Aorta (tissue), 5 donors: ENCODE measurements at regions not wholly inside any gene's neighbourhood (a gene's known extent, or its start where the extent isn't known, plus 50 kb on each side); places are given as distances from the start of the nearest gene placed in this dataset.
A peak's percentile ranks its signal among the peaks of the same experiment; 100 is the strongest.

ENCODE experiments used
- ATAC-seq: fragments of 200-7000 bp; cut with Tn5 transposase; one replicate; pipeline ENCODE4 v1.9.1; 2022; ENCODE audit warnings: moderate library complexity; ENCODE audit not compliant: low FRiP score
- DNase-seq, 2 donors: peaks; one replicate each; pipeline ENCODE4 v3.0.0-alpha.2; 2020
- H3K27ac ChIP-seq, 2 donors: one replicate each; pipeline ENCODE4 v1.5.1; 2013; ENCODE audit warnings: low read length in 2 of 2, mild to moderate bottlenecking in 2 of 2, moderate library complexity in 2 of 2, control low read depth in 1 of 2, inconsistent platforms in 1 of 2, low read depth in 1 of 2
- H3K27me3 ChIP-seq, 2 donors: one replicate each; pipeline ENCODE4 v1.6.1; 2013; ENCODE audit warnings: control low read depth in 1 of 2, low read length in 1 of 2, mild to moderate bottlenecking in 1 of 2, moderate library complexity in 1 of 2; ENCODE audit not compliant: insufficient read depth in 2 of 2, control insufficient read depth in 1 of 2
- H3K36me3 ChIP-seq, 2 donors: one replicate each; pipeline ENCODE4 v1.6.1; 2013; ENCODE audit warnings: control low read depth in 1 of 2, low read length in 1 of 2, mild to moderate bottlenecking in 1 of 2; ENCODE audit not compliant: insufficient read depth in 2 of 2, control insufficient read depth in 1 of 2
- H3K4me1 ChIP-seq, 2 donors: one replicate each; pipeline ENCODE4 v1.6.1; 2013; ENCODE audit warnings: low read length in 2 of 2, control low read depth in 1 of 2, mild to moderate bottlenecking in 1 of 2, moderate library complexity in 1 of 2; ENCODE audit not compliant: insufficient read depth in 2 of 2, control insufficient read depth in 1 of 2
- H3K4me3 ChIP-seq, 2 donors: one replicate each; pipeline ENCODE4 v1.5.1; 2013; ENCODE audit warnings: low read length in 2 of 2, control low read depth in 1 of 2, mild to moderate bottlenecking in 1 of 2
- H3K9me3 ChIP-seq: one replicate; pipeline ENCODE4 v1.6.1; 2013; ENCODE audit warnings: mild to moderate bottlenecking, low read length; ENCODE audit not compliant: control insufficient read depth
- WGBS, 2 donors: extraction: QIAGEN DNeasy Blood & Tissue Kit; methylation state at CpG; one replicate each; pipeline ENCODE4 v1.1.7; 2013; 5-methylcytosine and 5-hydroxymethylcytosine counted together
- intact Hi-C, 2 donors: fragments of 100-400 bp; cut with DNase I; formaldehyde crosslinking; loops; one replicate each; pipeline versions ENCODE4 v1.14.2 to v1.15.0; 2022
- donor health status: healthy with polysubstance abuse.
- donor health status: Bipolar disorder and iron deficiency.
- donor health status: DM: no; HTN: no; CAD: no.
- donor health status: DM: no; HTN: no; CAD: no.
- donor health status: DM: yes; HTN: yes; CAD: no.

DNA sequence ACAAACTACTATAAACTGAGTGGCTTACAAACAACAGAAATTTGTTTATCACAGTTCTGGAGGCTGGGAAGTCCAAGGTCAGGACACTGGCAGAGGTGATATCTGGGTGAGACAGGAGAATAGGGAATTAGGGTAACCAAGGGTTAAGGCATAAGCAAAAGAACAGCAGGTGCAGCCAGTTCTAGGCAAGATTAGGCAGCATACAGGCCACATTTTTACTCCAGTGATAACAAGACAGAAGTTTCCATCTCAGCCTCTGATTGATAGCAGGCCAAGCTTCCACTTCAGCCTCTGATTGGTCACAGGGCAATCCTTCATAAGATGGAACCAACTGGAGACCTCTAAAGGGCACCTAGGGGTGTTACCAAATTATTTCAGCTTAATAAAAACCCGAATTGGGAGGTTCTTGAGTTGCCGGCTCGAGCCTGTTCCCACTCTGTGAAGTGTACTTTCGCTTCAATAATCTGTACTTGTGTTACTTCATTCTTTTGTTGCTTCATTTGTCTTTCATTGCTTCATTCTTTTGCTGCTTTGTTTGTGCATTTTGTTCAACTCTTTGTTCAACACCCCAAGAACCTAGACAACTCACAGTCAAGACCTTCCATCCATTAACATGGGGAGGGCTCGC, 185.6 kb downstream of the TOMM20 start:
- Histone ChIP-seq H3K9me3 (no peaks in the 10 kb centered on the region), H3K36me3 (no peaks in the 10 kb centered on the region), H3K4me3 (no peak overlapping the region), H3K27ac (no peak overlapping the region), H3K27me3 (no peaks in the 10 kb centered on the region), H3K4me1 (peaks cover 0 to 2% of the 10 kb centered on the region in 2 donors)
- 95 to 96% methylated on average over 5 of the region's 5 CpGs for WGBS, 2 donors
- DNase-seq (no peak), ATAC-seq (no peak)
- intact Hi-C loops, result no loop called here

DNA sequence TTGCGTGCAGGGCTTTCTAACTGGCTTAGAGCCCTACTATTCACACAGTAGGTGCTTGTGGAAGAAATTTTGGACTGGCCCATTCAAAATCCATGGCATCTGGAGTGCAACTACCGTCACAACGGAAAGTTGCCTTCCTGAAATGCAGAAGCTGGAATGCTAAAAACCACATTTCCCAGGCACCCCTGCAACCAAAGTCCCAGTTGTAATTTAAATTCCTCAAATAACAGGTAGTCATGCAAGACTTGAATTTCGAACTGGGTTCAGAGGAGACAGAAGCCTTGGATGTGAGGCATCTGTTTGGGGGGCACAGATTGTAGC, 186.7 kb downstream of the TOMM20 start:
- no peak for ATAC-seq
- H3K9me3 ChIP-seq, result no peaks in the 10 kb centered on the region
- no peak overlapping the region for H3K27ac ChIP-seq
- DNase-seq, result no peak
- no peak overlapping the region for H3K4me3 ChIP-seq
- intact Hi-C loops, result no loop called here
- H3K27me3 ChIP-seq, result no peaks in the 10 kb centered on the region
- H3K4me1 ChIP-seq, result peaks cover 0 to 2% of the 10 kb centered on the region in 2 donors
- H3K36me3 ChIP-seq, result no peaks in the 10 kb centered on the region
- 91 to 93% methylated on average over 4 of the region's 4 CpGs for WGBS, 2 donors

DNA sequence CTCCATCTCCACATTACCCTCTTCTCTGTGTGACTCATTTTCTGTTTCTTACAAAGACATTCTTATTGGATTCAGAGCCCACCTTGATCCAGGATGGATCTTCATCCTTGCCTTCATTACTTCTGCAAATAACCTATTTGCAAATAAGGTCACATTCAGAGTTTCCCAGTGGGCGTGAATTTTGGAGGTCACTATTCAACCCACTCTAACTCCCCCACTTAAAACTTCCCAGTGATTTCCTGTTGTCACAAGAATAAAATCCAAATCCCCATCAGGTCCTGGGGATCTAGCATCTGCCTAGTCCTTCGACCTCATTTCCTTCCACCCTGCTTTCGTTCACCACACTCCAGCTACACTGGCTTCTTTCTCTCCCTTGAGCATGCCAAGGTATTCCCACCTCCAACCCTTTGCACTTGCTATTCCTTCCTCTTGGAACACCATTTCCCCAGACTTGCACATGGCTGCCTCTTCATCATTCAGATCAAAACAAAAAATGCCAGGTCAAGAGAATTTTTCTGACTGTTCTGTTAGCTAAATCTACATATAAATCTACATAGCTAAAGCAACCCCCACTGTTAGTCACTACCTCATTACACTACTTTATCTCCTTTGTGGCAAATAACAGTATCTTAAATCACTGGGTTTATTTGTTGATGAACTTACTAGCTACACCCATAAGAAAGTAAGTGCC, 187.2 kb downstream of the TOMM20 start:
- Histone ChIP-seq H3K27me3 (no peaks in the 10 kb centered on the region), H3K4me1 (peaks cover 0 to 2% of the 10 kb centered on the region in 2 donors), H3K27ac (no peak overlapping the region), H3K9me3 (no peaks in the 10 kb centered on the region), H3K4me3 (no peak overlapping the region), H3K36me3 (no peaks in the 10 kb centered on the region)
- WGBS, 2 donors, result 93 to 94% methylated on average over 3 of the region's 3 CpGs
- no peak for ATAC-seq
- no peak for DNase-seq
- intact Hi-C loops, result no loop called here

DNA sequence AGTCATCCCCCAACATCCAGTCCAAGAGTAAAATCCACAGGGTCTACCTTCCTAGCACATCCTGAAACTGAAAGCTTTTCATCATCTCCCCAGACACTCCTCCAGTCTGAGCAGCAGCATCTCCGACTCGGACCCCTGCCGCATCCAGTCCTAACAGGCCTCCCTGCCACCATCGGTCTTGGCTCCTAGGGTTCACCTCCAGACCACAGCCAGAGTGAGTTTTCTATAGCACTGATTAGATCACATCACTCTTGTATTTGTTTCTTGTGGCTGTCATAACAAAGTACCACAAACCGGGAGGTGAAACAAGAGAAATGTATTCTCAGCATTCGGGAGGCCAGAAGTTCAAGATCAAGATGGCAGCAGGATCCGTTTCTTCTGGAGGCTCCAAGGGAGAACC, 187.8 kb downstream of the TOMM20 start:
- H3K27me3 ChIP-seq, result no peaks in the 10 kb centered on the region
- 95 to 98% methylated on average over 7 of the region's 7 CpGs for WGBS, 2 donors
- no peaks in the 10 kb centered on the region for H3K36me3 ChIP-seq
- DNase-seq (no peak), ATAC-seq (no peak)
- H3K9me3 ChIP-seq, result no peaks in the 10 kb centered on the region
- no peak overlapping the region for H3K27ac ChIP-seq
- intact Hi-C loops, result no loop called here
- peaks cover 0 to 2% of the 10 kb centered on the region in 2 donors for H3K4me1 ChIP-seq
- H3K4me3 ChIP-seq, result no peak overlapping the region

DNA sequence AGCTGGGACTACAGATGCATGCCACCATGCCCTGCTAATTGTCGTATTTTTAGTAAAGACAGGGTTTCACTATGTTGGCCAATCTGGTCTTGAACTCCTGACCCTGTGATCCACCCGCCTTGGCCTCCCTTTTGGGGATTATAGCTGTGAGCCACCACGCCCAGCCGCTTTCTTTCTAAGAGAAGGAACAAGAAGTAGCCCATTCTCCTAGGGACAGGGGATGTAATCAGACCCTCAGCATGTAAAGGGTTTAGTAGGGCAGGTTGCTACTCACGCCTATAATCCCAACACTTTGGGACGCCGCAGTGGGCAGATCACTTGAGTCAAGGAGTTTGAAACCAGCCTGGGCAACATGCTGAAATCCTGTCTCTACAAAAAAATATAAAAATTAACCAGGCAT, 189.7 kb downstream of the TOMM20 start:
- no peaks in the 10 kb centered on the region for H3K36me3 ChIP-seq
- DNase-seq, result no peak
- intact Hi-C loops, result no loop called here
- no peaks in the 10 kb centered on the region for H3K27me3 ChIP-seq
- no peaks in the 10 kb centered on the region for H3K9me3 ChIP-seq
- no peak overlapping the region for H3K27ac ChIP-seq
- 54 to 56% methylated on average over 7 of the region's 7 CpGs for WGBS, 2 donors
- no peak overlapping the region for H3K4me3 ChIP-seq
- H3K4me1 ChIP-seq, result no peaks in the 10 kb centered on the region
- ATAC-seq, result no peak

DNA sequence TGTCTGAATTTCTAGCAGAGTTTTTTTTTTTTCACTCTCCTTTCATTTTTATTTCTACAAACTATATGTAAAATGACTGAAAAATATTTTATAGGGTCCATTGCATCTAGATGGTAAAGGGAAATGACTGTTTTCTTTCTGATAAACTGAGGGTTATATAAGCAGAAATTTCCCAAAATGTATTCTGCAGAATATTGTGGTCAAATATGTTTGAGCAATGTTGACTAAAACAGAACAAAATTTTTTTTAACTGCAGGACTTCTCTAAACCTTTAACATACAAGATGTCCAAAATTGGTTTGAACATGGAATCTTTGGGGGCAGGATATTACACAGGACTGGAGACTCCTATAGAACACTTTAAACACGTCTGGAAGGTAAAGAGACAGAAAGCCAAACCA, 190.5 kb downstream of the TOMM20 start:
- Histone ChIP-seq H3K27ac (no peak overlapping the region), H3K27me3 (no peaks in the 10 kb centered on the region), H3K36me3 (no peaks in the 10 kb centered on the region), H3K4me3 (no peak overlapping the region), H3K9me3 (no peaks in the 10 kb centered on the region), H3K4me1 (no peaks in the 10 kb centered on the region)
- ATAC-seq, result no peak
- intact Hi-C loops, result no loop called here
- WGBS, 2 donors, result 80 to 81% methylated on average over 1 of the region's 1 CpG
- DNase-seq, result no peak

DNA sequence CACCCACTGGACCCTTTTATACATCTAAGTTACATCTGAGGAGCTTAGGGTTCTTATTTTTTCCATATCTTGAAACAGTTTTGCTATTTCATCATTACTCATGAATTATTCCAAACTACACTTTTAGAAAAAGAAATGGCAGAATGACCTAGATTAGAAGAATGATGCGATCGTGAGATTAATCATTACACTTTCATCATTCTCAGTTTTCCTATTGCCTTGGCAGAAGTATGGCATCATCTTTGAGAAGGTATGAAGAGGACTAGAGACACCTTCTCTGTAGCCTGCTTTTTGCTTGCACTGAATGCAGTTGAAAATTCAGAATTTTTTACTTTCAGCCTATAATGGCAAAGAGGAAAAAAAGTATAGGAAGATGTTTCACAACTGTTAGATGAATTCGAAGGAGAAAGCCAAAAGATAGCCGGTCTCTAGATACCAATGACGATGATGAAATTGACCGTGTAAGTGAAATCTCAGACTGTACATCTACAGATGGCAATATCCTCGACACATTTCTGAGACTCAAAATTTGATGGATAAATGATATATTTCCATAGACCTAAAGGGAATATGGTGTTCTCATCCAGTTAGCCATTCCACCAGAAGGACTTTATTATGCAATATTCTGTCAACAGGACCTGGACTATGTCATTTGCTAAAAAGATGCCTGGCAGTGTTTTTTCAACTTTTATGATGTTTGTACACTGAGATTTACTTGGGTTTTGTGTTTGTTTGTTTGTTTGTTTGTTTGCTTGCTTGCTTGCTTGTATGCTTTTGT, 191.8 kb downstream of the TOMM20 start:
- intact Hi-C loops, result no loop called here
- no peaks in the 10 kb centered on the region for H3K27me3 ChIP-seq
- no peak overlapping the region for H3K27ac ChIP-seq
- WGBS, 2 donors, result 95 to 96% methylated on average over 7 of the region's 7 CpGs
- H3K4me1 ChIP-seq, result no peaks in the 10 kb centered on the region
- DNase-seq, result no peak
- no peaks in the 10 kb centered on the region for H3K9me3 ChIP-seq
- H3K4me3 ChIP-seq, result no peak overlapping the region
- H3K36me3 ChIP-seq, result no peaks in the 10 kb centered on the region
- ATAC-seq, result no peak

DNA sequence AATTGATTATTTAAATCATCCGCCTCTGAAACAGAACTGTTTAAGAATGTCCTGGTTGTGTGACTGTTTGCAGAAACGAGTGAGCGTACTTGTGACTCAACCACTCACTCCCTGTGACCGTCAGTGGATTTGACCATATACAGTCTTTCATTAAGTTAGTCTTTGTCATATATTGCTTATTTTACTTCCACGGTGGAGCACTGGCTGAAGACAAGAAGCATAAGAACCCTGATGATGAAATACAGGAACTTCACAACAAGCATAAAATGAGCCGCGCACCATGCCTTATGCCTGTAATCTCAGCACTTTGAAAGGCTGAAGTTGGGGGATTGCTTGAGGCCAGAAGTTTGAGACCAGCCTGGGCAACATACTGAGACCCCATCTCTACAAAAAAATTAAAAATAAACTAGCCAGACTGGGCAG, 194.0 kb downstream of the TOMM20 start:
- H3K36me3 ChIP-seq, result no peaks in the 10 kb centered on the region
- ATAC-seq (no peak), DNase-seq (no peak)
- WGBS, 2 donors, result 88 to 90% methylated on average over 7 of the region's 7 CpGs
- no peak overlapping the region for H3K4me3 ChIP-seq
- H3K4me1 ChIP-seq, result no peaks in the 10 kb centered on the region
- intact Hi-C loops, result no loop called here
- H3K27me3 ChIP-seq, result no peaks in the 10 kb centered on the region
- no peaks in the 10 kb centered on the region for H3K9me3 ChIP-seq
- H3K27ac ChIP-seq, result no peak overlapping the region

DNA sequence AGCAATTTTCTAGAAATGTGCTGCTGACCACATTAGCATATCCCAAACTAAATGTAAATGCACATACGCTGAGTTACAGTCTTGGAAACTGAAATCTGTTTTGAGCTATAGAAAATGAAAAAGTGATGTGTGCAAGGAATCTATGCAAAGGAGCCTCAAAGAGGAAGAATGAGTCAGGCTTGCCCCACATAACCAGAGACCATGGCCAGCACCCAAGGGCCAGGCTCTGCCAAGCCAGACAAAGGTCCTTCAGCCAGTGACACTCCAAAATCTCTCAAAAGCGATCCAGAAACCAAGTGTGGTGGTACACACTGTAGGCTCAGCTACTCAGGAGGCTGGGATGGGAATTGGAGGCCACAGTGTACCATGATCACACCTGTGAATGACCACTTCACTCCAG, 195.2 kb downstream of the TOMM20 start:
- Histone ChIP-seq H3K27ac (peak overlapping the region in 1 of 2 donors; percentile 32), H3K4me1 (no peaks in the 10 kb centered on the region), H3K27me3 (no peaks in the 10 kb centered on the region), H3K36me3 (no peaks in the 10 kb centered on the region), H3K9me3 (no peaks in the 10 kb centered on the region), H3K4me3 (no peak overlapping the region)
- intact Hi-C loops, result no loop called here
- 31 to 32% methylated on average over 2 of the region's 2 CpGs for WGBS, 2 donors
- DNase-seq (peak; percentile 89), ATAC-seq (peak; percentile 77)
